ENCODE measurements at regions not wholly inside any gene's neighbourhood (a gene's known extent, or its start where the extent isn't known, plus 50 kb on each side); places are given as distances from the start of the nearest gene placed in this dataset.

- no peak for TF ChIP-seq CTCF (IDR thresholded peaks at IDR 0.05)
- no peak for TF ChIP-seq EZH2 (IDR thresholded peaks at IDR 0.05)
These were observed 209.6 kb upstream of the KRR1 start for GRCh38 chr12:75720812-75721641.
